ENCODE measurements at regions not wholly inside any gene's neighbourhood (a gene's known extent, or its start where the extent isn't known, plus 50 kb on each side); places are given as distances from the start of the nearest gene placed in this dataset.

DNA sequence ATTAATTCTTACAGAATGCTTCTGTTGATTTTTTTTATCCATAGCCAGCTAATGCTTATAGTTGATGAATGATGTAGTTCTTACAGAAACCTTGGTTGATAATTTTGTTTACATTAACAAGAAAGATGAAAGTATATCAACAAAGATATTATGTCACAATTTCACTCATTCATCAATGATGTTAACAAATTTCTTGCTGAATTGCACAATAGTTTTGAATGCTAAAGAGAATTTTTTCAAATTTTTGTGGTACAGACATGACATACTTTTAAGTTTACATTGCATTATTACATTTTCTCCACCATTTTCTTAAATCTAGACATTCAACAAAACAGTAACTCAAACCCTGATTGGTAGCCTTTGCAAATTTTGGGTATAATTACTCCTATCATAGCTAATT is 236.3 kb downstream of the FOXD2 start:
- DNase-seq, result no peak

DNA sequence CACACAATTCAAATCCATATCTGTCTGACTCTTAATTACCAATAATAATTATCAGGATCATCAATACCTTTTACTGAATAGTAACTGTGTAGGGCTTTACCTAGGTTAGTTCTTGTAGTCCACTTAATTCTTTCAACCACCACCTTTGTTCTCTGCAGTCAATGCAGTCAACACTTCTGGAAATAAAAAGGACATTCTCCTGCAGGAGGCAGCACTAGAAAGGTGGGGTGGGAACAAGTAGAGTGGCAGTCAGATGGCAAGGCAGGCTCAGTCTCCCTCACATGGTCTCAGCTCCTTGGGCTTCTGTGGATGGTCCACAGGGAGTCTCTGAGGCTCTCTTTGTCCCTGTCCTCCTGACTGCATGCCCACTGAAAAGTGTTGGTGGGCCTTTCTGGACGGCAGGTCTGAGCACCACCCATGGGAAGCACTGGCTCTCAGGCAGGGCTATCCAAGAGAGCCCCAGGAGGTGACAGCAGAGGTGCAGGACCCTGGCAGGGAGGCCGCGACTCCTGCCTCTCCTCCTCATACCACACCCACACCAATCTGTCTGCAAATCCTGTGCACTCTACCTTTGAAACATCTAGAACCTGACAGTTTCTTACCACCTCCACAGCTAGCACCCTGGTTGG is 237.3 kb downstream of the FOXD2 start:
- no peak for DNase-seq

DNA sequence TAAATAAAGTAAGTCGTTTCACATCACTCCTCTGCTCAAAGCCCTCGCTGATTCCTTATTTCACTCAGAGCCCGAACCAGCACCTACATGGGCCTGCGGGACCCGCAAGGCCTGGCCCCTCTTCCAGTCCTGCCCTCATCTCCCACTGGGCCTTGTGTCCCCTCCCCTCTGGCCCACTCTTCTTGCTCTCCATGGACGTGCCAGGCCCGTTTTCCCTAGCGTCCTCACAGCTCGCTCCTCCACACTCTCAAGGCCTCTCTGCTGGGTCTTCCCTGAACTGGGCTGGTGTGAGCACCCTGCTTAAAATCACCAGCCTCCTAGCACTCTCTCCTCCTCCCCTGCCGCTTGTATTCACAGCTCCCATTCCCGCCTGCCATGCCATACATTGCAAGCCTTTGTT is 237.9 kb downstream of the FOXD2 start:
- DNase-seq, result no peak

DNA sequence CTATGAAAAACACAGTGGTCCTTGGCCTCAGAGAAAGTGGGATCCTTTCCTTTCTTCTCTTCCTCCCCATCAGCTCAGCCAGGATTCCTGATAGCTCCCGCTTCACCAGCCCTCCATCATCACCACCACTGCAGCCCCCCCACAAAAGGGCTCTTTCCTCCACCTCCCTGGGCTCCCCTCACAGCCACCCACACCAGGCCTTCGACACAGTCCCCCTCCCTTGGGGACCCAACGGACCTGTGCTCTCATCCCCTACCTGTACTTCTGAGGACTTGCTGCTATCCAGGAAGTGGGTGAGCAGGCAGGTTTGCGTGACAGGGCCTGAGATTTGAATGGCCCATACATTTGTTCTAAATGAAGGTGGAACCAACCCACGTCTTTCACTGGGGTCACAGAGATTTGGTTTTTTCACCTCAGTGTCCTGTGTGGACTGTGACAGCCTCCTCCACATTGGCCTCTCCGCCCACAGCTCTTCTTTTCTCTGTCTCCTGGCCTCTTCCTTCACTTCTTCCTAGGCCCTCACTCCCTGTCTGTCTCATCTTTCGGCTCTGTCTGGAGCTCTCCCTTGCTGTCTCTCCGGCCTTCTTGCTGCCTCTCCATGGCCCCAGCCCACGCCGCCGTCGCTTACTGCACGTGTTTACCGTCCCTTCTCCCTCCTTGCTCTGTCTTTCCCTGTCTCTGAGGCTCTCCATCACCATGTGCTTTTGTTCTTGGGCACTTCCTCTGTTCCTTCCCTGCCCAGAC is 238.6 kb downstream of the FOXD2 start:
- DNase-seq, result no peak

DNA sequence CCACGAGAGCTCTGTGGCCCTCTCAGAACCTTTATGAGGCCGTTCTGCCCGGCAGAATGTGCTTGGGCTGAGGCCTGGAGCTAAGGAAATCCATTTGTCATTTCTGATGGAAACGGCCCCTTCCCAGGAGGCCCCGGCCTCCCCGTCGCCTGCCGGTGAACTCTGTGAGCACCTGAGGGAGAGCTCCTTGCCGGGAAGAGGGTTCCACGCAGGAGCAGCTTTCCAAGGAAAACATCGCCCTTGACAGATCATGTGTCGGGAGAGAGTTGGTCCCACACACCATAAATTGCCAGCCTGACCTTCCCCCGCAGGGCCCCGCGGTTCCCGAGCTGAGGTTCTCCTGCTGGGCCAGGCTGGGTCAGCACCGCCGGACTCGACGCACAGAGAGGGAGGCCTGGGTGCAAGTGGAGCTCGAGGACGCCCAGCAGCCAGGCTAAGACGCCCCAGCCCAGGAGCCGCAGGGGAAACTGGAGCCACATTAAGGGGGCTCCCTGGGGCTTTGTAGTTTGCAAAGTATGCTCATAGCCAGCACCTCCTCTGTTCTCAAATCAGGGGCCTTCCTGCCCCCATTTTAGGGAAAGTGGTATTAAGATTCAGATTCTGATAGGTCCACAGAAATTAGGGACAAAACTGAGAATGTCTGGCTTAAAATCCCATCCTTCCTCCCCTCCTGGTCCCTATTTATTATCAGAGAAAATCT is 239.5 kb downstream of the FOXD2 start:
- DNase-seq, result no peak

DNA sequence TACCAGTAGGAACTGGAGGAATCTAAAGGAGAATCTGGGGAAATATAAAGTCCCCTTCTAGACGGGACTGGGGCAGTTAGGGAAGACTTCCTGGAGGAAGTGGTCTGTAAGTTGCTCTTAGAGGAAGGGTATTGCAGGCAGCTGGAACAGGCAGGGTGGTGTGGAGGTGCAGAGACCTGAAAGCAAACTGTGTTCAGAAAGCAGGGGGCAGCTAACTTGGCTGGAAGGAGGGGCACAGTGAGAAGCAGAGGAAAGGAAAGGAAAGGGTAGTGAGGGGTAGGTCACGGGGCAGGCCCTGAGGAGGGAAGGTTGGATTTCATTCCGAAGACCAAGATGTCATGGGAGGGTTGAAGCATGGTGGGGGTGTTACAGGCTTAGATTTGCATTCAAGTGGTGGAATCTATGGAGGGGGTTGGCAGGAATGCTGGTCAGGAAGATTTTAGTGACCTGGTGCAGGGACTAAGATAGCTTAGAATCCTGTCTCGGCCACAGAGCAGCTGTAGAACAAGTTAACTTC is 240.7 kb downstream of the FOXD2 start:
- no peak for DNase-seq

DNA sequence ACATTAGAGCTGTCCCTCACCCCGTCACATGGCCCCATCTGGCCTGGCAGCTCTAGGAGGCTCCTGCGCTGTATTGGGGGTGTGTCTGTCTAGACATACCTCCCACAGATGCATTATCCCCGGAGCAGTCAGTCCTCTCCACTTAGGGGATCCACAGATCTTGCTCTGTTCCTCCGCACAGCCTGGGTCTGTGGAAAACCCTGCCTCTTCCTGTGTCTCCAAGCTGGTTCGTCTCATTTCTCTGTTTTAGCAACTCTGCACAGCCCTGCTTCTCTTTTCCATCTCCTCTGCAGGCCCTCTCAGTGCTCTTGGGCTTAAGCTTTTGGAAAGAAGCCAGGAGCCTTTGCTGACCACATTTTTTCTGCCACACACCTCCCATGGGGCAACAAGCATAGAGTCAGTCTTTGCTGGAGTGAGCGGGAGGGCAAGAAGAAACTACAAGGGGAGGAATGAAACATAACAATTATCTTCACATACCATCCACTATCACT is 241.5 kb downstream of the FOXD2 start:
- DNase-seq, result no peak

DNA sequence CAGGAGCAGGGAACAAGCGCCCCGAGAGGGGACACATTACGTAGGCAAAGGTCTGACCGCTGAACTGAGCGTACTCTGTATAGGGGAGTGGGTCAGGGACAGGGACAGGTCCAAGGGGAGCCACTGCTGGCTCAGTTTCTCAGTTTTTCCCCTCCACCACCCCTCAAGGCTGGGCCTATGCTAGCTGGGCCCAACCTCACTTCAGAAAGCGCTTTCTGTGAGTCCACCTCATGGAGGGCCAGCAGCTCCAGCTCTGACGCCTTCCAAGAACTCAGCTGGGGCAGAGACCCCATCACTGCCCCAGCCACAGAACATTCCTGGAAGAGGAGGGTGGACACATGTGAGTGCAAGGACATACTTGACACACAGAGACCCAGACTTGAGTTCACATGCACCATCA is 242.0 kb downstream of the FOXD2 start:
- no peak for DNase-seq

DNA sequence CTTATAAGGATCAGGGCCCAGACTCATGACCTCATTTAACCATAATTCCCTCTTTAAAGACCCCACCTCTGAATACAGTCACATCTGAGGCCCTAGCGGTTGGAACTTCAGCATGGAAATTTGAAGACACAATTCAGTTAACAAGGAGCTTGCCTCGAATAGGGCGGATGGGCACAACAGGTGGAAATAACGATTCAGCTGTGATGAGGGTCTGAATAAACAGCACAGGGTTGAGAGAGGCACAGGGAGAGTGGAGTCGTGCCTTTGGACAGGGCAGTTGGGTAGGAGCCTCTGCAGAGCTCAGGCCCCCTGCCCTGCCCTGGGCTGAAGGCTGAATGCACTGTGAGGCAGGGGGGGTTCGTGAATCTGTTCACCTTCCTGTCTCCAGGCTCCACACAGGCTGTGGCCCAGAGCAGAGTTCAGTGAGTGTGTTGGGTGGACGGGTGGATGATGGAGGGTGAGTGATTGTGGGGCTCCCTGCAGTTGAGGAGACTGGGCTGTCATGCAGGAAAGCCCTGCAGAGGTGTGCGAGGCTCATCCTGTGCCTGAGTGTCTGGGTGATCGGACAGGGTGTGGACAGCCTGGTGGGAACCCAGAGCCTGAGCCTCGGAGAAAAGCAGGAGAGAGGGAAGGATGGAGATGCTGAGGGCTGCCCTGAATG is 243.1 kb downstream of the FOXD2 start:
- no peak for DNase-seq

DNA sequence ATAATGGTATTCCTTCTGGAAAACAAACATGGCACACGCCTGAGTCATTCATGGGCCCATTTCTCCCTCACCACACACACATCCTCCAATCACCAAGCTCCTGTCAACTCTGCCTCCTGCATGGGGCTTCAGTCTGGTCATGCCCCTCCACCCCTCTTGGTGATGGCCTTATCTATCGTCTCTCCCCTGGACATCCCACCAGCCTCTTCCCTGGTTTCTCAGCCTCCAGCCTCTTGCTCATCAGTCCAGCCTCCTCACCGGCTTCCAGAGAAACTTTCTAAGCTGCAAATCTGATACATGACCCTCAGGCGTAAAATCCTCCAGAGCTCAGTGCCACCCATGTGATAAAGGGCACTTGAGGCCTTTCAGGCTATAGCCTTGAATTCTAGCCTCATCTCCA is 243.9 kb downstream of the FOXD2 start:
- no peak for DNase-seq

DNA sequence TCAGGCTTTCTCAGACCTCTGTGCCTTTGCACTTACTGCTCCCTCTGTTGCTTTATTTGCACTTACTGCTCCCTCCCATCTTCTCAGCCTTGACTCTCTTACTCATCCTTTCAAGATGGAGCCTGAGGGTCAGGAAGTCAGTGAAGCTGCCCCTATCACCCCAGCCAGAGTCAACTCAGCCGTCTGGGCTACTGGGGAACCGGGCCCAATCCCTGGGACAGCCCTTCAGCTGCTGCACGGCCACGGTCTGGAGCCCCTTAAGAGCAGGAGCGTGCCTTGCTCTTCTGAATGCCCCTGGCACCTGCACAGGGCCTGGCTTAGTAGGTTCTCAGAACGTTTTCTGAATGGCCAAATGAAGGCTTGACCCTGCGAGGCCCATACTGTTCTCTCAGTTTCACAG is 244.4 kb downstream of the FOXD2 start:
- DNase-seq, result no peak

DNA sequence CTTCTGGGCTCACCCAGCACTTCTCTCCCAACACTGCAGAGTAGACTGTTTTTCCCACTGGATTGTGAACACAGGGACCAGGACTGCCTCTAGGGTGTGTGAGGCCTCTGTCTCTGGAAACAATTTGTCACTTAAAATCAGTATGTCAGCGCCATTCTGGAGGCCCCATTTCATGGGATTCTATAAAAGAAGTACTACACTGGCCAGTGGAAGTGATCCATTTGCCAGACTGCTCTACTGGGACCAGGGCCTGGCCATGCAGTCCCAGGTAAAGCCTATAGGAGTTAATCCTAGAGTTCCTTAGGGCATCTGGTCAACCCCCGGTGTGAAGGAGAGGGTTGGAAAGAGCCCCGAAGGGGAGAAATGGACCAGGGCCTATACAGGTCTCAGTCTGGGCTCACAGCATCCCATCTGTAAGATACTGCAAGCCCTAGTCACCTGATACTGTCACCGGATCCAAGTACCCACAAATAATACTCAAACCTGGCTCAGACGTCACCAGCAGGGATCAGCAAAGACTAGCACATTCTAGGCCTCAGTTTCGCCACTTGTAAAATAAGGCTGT is 245.0 kb downstream of the FOXD2 start:
- no peak for DNase-seq

DNA sequence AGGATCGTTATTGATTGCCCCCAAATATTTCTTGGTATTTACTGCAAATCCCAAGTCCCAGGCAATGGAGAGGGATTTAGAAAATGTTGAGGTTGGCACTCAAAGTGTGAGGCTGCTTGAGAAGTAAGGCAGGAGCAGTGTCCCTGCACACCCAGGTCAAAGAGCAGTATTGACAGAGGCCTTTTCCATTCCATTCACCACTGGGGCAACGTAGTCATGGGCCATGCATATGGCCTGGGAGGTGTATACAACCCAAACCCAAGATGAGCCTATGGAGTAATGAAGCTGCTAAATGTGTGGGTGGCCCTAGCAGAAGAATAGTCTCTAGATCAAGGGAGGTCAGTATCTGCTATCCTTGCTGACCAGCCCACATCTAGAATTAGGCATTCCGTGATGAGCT is 245.6 kb downstream of the FOXD2 start:
- DNase-seq, result no peak

DNA sequence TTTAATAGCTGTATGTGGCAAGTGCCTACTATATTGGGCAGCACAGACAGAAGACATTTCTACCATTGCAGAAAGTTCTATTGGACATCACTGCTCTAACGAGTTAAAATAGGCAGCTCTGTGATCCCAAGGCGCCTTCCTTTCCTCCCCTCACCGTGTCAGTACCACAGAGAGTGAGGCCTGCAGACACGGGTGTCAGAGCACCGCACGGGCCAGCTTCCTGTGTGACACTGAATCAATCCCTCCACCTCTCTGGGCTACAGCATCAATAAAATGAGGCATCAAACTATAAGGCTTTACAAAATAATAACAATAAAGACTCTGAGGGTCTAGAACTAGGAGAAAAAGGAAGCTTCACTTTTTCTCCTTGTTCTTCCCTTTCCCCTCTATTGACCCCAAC is 246.7 kb downstream of the FOXD2 start:
- DNase-seq, result no peak

DNA sequence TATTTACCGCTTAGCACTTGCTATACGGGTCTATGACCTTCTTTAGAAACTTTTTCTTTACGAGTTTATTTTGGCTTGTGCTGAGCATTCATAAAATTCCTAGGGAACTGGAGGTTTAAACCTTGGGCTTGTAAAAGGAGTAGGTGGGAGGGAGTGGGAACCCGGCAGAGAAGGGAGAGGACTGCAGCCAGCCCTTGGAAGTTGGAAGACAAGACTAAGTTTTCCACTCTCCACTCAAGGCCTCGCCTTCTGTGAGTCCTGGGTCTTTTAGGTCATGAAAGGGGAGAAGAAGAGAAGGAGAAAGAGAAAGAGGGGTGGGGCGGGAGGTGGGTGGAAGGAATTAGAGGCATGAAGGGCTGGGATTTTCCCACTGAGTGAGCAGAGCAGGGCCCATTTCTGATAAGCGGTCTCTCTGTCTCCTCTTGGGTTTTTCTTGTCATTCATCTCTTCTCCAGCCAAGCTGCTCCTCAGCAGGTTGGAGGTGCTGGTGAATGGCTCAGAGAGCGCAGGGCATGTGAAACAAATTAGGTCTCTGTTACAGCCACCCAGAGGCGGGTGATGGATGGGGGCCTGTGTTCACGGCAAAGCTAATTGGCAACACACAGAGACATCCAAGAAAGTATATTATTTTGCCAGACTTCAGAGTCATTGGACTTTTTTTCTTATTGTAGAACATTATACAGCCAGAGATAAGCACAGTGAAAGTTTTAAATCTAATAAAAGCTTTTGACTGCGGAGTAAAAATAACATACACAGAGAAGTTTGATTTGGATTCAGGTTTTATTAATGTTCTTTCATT is 247.3 kb downstream of the FOXD2 start:
- DNase-seq, result no peak

DNA sequence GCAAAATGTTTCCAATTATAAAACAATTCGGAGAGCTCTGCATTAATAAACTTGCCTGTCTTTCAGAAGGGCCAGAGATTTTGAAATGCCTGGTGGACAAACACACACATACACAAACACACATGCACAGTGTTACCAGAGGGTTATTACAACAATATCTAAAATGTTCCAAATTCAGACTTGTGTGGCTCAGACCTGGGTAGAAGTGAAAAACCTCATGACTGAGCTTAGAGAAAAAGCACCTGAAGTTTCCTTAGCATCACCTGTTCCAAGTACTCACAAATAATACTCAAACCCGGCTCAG is 247.9 kb downstream of the FOXD2 start:
- DNase-seq, result no peak

DNA sequence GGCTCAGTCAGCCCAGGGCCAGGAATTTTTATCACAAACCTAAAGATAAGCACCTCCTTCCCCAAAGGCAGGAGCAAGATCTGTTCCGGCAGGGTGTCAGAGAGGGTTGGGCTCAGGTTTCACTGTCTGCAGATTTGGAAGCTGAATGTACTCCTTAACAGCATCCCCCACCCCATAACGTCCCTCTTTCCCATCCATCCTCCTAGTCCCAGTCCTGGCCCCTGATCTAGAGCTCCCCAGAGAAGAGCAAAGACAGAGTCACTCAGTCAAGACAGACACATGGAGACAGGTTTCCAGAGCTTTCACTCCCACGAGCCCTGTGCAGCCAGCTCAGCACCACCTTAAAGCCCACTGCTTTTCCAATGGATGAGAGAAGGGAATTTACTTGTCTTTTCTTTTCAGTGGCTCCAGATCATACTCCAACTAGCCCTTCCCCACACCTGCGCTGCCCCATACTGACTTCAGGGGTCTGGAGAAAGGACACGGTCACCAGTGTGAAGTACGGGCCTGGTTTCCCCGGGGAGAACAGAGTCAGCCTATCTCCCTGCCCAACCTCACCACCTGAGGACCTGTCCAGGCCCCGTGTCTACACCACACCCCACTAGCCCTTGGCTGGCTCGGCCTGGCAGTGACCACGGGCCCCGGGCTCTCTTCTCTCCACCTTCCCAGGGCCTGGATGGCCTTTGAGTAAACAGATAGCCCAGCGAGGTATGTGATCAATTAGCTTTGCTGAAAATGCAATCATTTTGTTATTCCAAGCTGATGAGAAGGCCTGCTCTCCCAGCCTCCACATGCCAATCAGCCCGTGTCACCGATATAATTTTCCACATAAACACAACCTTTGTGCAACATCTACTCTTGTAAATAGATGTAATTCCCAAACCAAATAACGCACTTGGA is 249.1 kb downstream of the FOXD2 start:
- DNase-seq, result no peak

DNA sequence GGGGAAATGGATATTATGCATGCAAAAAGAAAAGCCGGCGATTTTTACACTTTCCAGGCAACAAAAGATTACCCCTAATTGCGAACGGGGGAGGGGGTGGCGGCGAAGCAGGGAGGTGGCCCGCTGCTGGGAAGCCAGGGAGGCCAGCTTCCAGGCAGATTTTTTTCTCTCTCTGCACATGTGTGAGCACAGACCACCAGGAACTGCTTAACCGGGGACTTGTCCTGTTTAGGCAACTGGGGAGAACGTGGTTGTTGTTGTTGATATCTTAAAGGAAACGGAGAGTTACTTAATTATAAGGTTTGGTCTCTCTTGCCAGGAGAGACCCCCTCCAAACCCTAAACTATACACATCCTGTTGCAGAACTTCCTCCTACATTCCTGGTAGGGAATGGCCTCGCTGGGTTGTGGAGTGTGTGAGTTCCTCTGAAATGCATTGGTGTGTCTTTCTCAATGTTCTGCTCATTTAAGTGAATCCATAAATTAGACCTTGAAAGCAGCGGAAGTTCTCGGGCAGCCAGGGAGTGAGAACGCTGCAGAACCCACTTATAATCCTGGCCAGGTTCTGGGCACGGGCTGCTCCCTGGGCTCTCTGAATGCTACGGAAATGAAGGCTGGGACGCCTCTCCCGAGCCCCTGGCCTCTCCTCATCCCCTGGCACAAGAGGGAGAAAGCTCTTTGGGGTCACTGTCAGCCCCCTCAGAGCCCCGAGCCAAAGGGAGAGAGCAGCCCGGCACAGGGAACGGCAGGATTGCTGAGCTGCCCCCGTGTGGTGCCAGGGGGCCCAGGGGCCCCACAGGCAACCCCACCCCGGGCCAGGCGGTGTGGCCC is 250.0 kb downstream of the FOXD2 start:
- DNase-seq, result no peak

DNA sequence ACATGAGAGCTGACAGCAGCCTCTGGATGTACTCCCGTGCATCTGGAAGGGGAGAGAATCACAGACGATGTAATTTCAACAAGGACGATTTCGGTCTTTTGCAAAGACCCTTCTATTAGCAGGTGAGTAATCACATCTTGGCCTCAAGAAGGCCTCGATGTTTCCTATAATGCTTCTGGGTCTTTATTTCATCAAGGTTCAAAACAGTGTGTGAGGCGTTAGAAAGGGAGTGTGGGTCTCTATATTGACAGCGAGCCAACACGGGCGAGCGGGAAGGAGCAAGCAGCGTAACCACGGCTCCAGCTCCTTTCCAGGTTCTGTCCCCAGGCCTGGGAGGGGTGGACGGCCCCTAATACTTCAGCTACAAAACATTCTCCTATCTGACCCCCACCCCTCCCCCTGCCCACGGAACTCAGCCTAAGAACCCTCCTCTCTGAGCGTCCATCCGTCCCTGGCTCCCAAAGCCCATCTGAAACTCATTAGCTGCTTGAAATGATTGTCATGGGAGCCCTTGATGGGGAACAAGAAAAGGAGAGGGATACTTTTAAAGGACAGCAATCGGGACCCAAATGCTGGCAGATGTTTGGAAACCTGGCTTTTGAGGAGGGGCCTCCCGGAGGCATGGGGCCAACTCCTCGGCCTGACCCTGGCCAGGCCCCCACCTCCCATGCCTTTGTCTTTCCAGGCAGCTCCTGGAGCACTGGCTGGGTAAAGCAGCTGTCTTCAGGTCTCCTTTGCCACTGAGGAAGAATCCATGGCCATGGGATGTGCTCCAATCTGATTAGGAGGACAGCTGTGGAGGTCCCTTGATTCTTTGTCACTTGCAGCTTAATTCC is 250.8 kb downstream of the FOXD2 start:
- DNase-seq, result no peak
